Breast epithelium (tissue), 4 donors: ENCODE measurements at regions not wholly inside any gene's neighbourhood (a gene's known extent, or its start where the extent isn't known, plus 50 kb on each side); places are given as distances from the start of the nearest gene placed in this dataset.

Experiments
- DNase-seq, 2 donors: peaks; one replicate each; pipeline ENCODE4 v3.0.0-alpha.2; 2019; ENCODE audit warnings: low spot score in 2 of 2
- H3K27ac ChIP-seq, 2 donors: fragments of 200-600 bp; sonication (generic) in 1 of 2; one replicate each; pipeline ENCODE4 v1.5.1; 2016 to 2019; ENCODE audit warnings: mild to moderate bottlenecking in 1 of 2
- H3K27me3 ChIP-seq, 2 donors: fragments of 200-600 bp; sonication (generic) in 1 of 2; one replicate each; pipeline versions ENCODE4 v1.5.1 to v1.6.0; 2017 to 2019; ENCODE audit warnings: control low read depth in 1 of 2, mild to moderate bottlenecking in 1 of 2
- H3K36me3 ChIP-seq: fragments of 200-600 bp; one replicate; pipeline ENCODE4 v1.5.1; 2019
- H3K4me1 ChIP-seq, 2 donors: fragments of 200-600 bp; sonication (generic); one replicate each; pipeline ENCODE4 v1.5.1; 2016 to 2019; ENCODE audit warnings: control low read depth in 1 of 2
- H3K4me3 ChIP-seq, 3 donors: fragments of 200-600 bp; sonication (generic); 1 replicate in 2 of 3; 2 replicates in 1 of 3; pipeline ENCODE4 v1.5.1; 2016 to 2019; ENCODE audit warnings: mild to moderate bottlenecking in 3 of 3, moderate library complexity in 2 of 3
- H3K9me3 ChIP-seq, 2 donors: fragments of 200-600 bp; sonication (generic) in 1 of 2; one replicate each; pipeline ENCODE4 v1.5.1; 2016 to 2019; ENCODE audit warnings: control low read depth in 1 of 2
- CTCF ChIP-seq, 3 donors: fragments of 450-650 bp; IDR thresholded peaks; one replicate each; pipeline ENCODE4 v1.5.1; 2016 to 2017; ENCODE audit warnings: antibody characterized with exemption in 3 of 3, mild to moderate bottlenecking in 3 of 3, moderate library complexity in 3 of 3
- POLR2A ChIP-seq: fragments of 450-650 bp; IDR thresholded peaks from one replicate; pipeline ENCODE4 v1.6.1; 2016; ENCODE audit warnings: antibody characterized with exemption, mild to moderate bottlenecking, moderate library complexity
- POLR2AphosphoS5 ChIP-seq, 3 donors: sonication (generic); formaldehyde crosslinking; IDR thresholded peaks; one replicate each; pipeline ENCODE4 v1.6.1; 2017; ENCODE audit warnings: antibody characterized with exemption in 3 of 3
- intact Hi-C: fragments of 100-400 bp; cut with DNase I; formaldehyde crosslinking; loops from one replicate; pipeline ENCODE4 v1.15.1; 2023; ENCODE audit warnings: low total_unique reads

GRCh38 chr10:6333973-6334372 lies 131.2 kb downstream of the PFKFB3 start:
- Histone ChIP-seq H3K36me3 (no peaks in the 10 kb centered on the region), H3K4me1 (no peaks in the 10 kb centered on the region), H3K4me3 (no peak overlapping the region), H3K27me3 (no peaks in the 10 kb centered on the region), H3K27ac (no peak overlapping the region), H3K9me3 (peaks cover 0 to 5% of the 10 kb centered on the region in 2 donors)
- intact Hi-C loops: no loop called here
- no peak for DNase-seq
- TF ChIP-seq CTCF (IDR thresholded peaks at IDR 0.05) (no peak), POLR2AphosphoS5 (IDR thresholded peaks at IDR 0.05) (no peak), POLR2A (no peak)

GRCh38 chr10:6336016-6336415 lies 133.3 kb downstream of the PFKFB3 start:
- intact Hi-C loops: no loop called here
- Histone ChIP-seq H3K4me1 (no peaks in the 10 kb centered on the region), H3K4me3 (no peak overlapping the region), H3K27ac (no peak overlapping the region), H3K36me3 (no peaks in the 10 kb centered on the region), H3K27me3 (no peaks in the 10 kb centered on the region), H3K9me3 (peaks cover 0 to 5% of the 10 kb centered on the region in 2 donors)
- TF ChIP-seq CTCF (IDR thresholded peaks at IDR 0.05) (no peak), POLR2AphosphoS5 (IDR thresholded peaks at IDR 0.05) (no peak), POLR2A (no peak)
- DNase-seq: no peak

GRCh38 chr10:6337382-6337781 lies 134.7 kb downstream of the PFKFB3 start:
- TF ChIP-seq POLR2AphosphoS5 (IDR thresholded peaks at IDR 0.05) (no peak), CTCF (IDR thresholded peaks at IDR 0.05) (no peak), POLR2A (no peak)
- intact Hi-C loops: no loop called here
- H3K4me3 ChIP-seq: no peak overlapping the region
- H3K36me3 ChIP-seq: no peaks in the 10 kb centered on the region
- no peak overlapping the region for H3K27ac ChIP-seq
- H3K4me1 ChIP-seq: no peaks in the 10 kb centered on the region
- no peak for DNase-seq
- peaks cover 0 to 5% of the 10 kb centered on the region in 2 donors for H3K9me3 ChIP-seq
- no peaks in the 10 kb centered on the region for H3K27me3 ChIP-seq

- H3K9me3 ChIP-seq: no peaks in the 10 kb centered on the region
- no peak overlapping the region for H3K4me3 ChIP-seq
- H3K36me3 ChIP-seq: no peaks in the 10 kb centered on the region
- TF ChIP-seq CTCF (IDR thresholded peaks at IDR 0.05) (no peak), POLR2AphosphoS5 (IDR thresholded peaks at IDR 0.05) (no peak), POLR2A (no peak)
- H3K27me3 ChIP-seq: no peaks in the 10 kb centered on the region
- no peak overlapping the region for H3K27ac ChIP-seq
- intact Hi-C loops: no loop called here
- DNase-seq: no peak
- no peaks in the 10 kb centered on the region for H3K4me1 ChIP-seq
Observed at GRCh38 chr10:6338361-6338760, 135.6 kb downstream of the PFKFB3 start.

- no peak for DNase-seq
- intact Hi-C loops: no loop called here
- Histone ChIP-seq H3K4me3 (no peak overlapping the region), H3K27ac (no peak overlapping the region), H3K36me3 (no peaks in the 10 kb centered on the region), H3K4me1 (no peaks in the 10 kb centered on the region), H3K9me3 (no peaks in the 10 kb centered on the region), H3K27me3 (no peaks in the 10 kb centered on the region)
- TF ChIP-seq POLR2A (no peak), POLR2AphosphoS5 (IDR thresholded peaks at IDR 0.05) (no peak), CTCF (IDR thresholded peaks at IDR 0.05) (no peak)
Observed at GRCh38 chr10:6339891-6340290, 137.2 kb downstream of the PFKFB3 start.
